ENCODE measurements at regions not wholly inside any gene's neighbourhood (a gene's known extent, or its start where the extent isn't known, plus 50 kb on each side); places are given as distances from the start of the nearest gene placed in this dataset.

DNA sequence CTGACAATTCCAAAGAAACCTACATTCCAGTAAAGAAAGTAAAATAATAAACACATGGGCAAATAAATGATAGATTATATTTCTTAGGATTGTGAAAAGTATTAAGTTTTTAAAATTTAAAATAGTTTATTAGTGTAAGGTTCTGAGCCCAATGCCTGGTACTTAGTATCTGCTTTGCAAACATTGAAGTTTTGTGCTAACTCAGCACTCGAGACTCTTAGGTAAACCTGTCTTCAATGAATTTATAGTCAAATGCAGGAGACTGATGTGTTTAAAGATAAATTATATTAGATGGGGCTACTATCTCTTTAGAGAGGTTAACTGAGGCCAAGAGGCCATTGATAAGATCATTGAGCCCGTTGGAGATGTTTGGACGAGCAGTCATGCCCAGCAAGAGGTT lies 138.3 kb upstream of the SALL1 start:
- no peak overlapping the region for H3K4me3 Mint-ChIP-seq (ENCODE audit: unreplicated experiment)
- ChIA-PET POLR2A (no interaction called here), CTCF (no interaction called here)
- no peak overlapping the region for H3K27ac Mint-ChIP-seq (ENCODE audit: low read depth, unreplicated experiment)
- H3K9me3 Mint-ChIP-seq (ENCODE audit: unreplicated experiment): no peaks in the 10 kb centered on the region
- H3K4me1 Mint-ChIP-seq (ENCODE audit: insufficient read depth, unreplicated experiment): no peaks in the 10 kb centered on the region
- intact Hi-C loops (cut with micrococcal nuclease): no loop called here
- no peaks in the 10 kb centered on the region for H3K36me3 Mint-ChIP-seq (ENCODE audit: insufficient read depth, unreplicated experiment)
- no peaks in the 10 kb centered on the region for H3K27me3 Mint-ChIP-seq (ENCODE audit: insufficient read depth, unreplicated experiment)
- TF ChIP-seq, protein P1, sequence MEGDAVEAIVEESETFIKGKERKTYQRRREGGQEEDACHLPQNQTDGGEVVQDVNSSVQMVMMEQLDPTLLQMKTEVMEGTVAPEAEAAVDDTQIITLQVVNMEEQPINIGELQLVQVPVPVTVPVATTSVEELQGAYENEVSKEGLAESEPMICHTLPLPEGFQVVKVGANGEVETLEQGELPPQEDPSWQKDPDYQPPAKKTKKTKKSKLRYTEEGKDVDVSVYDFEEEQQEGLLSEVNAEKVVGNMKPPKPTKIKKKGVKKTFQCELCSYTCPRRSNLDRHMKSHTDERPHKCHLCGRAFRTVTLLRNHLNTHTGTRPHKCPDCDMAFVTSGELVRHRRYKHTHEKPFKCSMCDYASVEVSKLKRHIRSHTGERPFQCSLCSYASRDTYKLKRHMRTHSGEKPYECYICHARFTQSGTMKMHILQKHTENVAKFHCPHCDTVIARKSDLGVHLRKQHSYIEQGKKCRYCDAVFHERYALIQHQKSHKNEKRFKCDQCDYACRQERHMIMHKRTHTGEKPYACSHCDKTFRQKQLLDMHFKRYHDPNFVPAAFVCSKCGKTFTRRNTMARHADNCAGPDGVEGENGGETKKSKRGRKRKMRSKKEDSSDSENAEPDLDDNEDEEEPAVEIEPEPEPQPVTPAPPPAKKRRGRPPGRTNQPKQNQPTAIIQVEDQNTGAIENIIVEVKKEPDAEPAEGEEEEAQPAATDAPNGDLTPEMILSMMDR (IDR thresholded peaks at IDR 0.05; ENCODE audit: unreplicated experiment): no peak
- no TSS peak for BruUV-seq (replicated peaks)
- DNase-seq (ENCODE audit: unreplicated experiment): no peak

DNA sequence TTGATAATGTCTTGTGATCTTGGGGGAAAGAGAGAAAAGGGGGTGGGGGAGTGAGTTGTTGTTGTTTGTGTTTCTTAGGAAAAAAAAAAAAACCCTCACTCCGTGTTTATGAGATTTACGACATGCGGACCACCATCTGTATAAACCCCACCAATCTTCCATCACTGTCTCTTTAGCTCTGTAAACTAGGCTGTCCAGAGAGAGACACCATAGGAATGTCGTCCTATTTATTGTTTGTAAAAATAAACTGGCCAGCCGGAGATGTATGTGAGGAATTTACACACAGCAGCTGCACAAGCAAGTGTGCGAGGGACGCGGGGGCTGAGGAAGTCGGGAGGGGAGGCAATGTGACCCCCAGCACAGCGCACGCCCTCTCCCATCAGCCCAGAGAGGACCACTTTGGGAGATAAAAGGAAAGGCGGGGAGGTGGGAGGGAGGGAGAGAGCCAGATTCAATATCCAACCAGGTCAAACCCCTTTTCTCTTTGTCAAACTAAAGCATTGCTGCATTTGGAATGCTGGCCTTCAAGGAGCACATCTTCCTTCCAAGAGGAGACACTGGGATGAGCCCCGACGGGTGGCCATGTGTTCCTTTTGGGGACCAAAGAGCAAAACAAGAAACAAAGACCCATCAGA lies 136.2 kb upstream of the SALL1 start:
- intact Hi-C loops (cut with micrococcal nuclease): no loop called here
- Mint-ChIP-seq H3K9me3 (ENCODE audit: unreplicated experiment) (no peaks in the 10 kb centered on the region), H3K27me3 (ENCODE audit: insufficient read depth, unreplicated experiment) (no peaks in the 10 kb centered on the region), H3K4me1 (ENCODE audit: insufficient read depth, unreplicated experiment) (no peaks in the 10 kb centered on the region), H3K4me3 (ENCODE audit: unreplicated experiment) (no peak overlapping the region), H3K36me3 (ENCODE audit: insufficient read depth, unreplicated experiment) (no peaks in the 10 kb centered on the region), H3K27ac (ENCODE audit: low read depth, unreplicated experiment) (no peak overlapping the region)
- TF ChIP-seq, protein P1 (IDR thresholded peaks at IDR 0.05; ENCODE audit: unreplicated experiment): no peak
- CTCF ChIA-PET: interaction anchor here (0.7 kb wide), 1 partner anchor 83 kb away, joined by 4 read pairs; no protein-coding TSS in a partner anchor
- POLR2A ChIA-PET: no interaction called here
- no TSS peak for BruUV-seq (replicated peaks)
- no peak for DNase-seq (ENCODE audit: unreplicated experiment)

DNA sequence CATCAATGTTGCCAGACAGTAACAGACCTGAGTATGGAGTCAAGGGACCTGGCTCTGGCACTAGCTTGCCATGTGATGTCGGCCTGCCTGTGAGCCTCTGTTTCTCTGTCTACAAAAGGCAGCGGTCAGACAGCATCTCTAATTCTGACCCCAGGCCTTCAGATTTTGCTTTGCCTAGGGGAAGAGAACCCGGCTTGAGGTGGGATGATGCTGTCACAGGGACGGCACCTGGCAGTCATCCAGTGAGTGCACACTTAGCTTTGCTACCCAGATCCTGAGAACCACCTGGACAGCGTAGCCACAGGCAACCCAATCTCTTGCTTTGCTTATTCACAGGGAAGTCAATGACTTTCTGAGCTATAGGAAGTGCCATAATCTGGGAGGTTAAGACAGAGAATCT lies 135.2 kb upstream of the SALL1 start:
- Mint-ChIP-seq H3K27ac (ENCODE audit: low read depth, unreplicated experiment) (no peak overlapping the region), H3K4me1 (ENCODE audit: insufficient read depth, unreplicated experiment) (no peaks in the 10 kb centered on the region), H3K4me3 (ENCODE audit: unreplicated experiment) (no peak overlapping the region), H3K9me3 (ENCODE audit: unreplicated experiment) (no peaks in the 10 kb centered on the region), H3K27me3 (ENCODE audit: insufficient read depth, unreplicated experiment) (no peaks in the 10 kb centered on the region), H3K36me3 (ENCODE audit: insufficient read depth, unreplicated experiment) (no peaks in the 10 kb centered on the region)
- no TSS peak for BruUV-seq (replicated peaks)
- ChIA-PET POLR2A (no interaction called here), CTCF (no interaction called here)
- intact Hi-C loops (cut with micrococcal nuclease): no loop called here
- TF ChIP-seq, protein P1 (IDR thresholded peaks at IDR 0.05; ENCODE audit: unreplicated experiment): no peak
- DNase-seq (ENCODE audit: unreplicated experiment): no peak

DNA sequence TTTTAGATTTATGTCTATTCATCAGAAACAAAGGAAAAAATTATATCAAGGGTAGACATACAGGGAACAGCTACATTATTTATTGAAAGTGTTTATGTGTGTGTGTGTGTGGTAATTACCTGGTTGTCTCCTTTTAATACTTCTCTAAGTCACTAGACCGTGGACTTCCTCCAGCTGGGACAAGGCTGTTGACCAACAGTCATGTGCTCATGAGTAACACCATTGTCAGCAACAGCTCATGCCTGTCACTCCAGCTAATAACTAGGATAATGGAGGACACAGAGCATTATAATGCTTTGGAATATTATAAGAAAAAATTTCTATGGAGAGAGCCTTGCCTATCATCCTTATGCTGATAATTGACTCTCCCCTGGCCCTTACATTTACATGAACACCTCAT lies 125.3 kb upstream of the SALL1 start:
- Mint-ChIP-seq H3K36me3 (ENCODE audit: insufficient read depth, unreplicated experiment) (no peaks in the 10 kb centered on the region), H3K4me1 (ENCODE audit: insufficient read depth, unreplicated experiment) (peaks cover 9% of the 10 kb centered on the region), H3K27ac (ENCODE audit: low read depth, unreplicated experiment) (no peak overlapping the region), H3K9me3 (ENCODE audit: unreplicated experiment) (no peaks in the 10 kb centered on the region), H3K4me3 (ENCODE audit: unreplicated experiment) (no peak overlapping the region), H3K27me3 (ENCODE audit: insufficient read depth, unreplicated experiment) (no peaks in the 10 kb centered on the region)
- TF ChIP-seq, protein P1 (IDR thresholded peaks at IDR 0.05; ENCODE audit: unreplicated experiment): no peak
- ChIA-PET POLR2A (interaction anchor here (0.8 to 0.9 kb wide), 2 partner anchors 12 to 15 kb away, joined by 3 read pairs; no protein-coding TSS in a partner anchor), CTCF (interaction anchor here (0.5 to 0.6 kb wide), 2 partner anchors 16 to 179 kb away, joined by 3 read pairs; no protein-coding TSS in a partner anchor)
- no TSS peak for BruUV-seq (replicated peaks)
- no peak for DNase-seq (ENCODE audit: unreplicated experiment)
- intact Hi-C loops (cut with micrococcal nuclease): no loop called here
